PC-3 (cell line): ENCODE measurements at regions not wholly inside any gene's neighbourhood (a gene's known extent, or its start where the extent isn't known, plus 50 kb on each side); places are given as distances from the start of the nearest gene placed in this dataset.

Experiments used
- CTCF ChIP-seq: fragments of 300-600 bp; sonication (generic); conservative IDR thresholded peaks from 2 replicates; pipeline ENCODE4 v1.5.1; 2017; ENCODE audit warnings: antibody characterized with exemption, low read depth, mild to moderate bottlenecking, low read length
- EZH2 ChIP-seq: fragments of 300-600 bp; sonication (generic); IDR thresholded peaks from one replicate; pipeline ENCODE4 v1.6.1; 2017; ENCODE audit warnings: antibody characterized with exemption, mild to moderate bottlenecking, low read length; ENCODE audit not compliant: unreplicated experiment
- EZH2phosphoT487 ChIP-seq: fragments of 300-600 bp; sonication (generic); IDR thresholded peaks from 2 replicates; pipeline ENCODE4 v1.6.1; 2018; ENCODE audit warnings: mild to moderate bottlenecking, antibody characterized with exemption, low read length, borderline replicate concordance

- no peak for TF ChIP-seq CTCF
- no peak for TF ChIP-seq EZH2phosphoT487
- TF ChIP-seq EZH2: no peak
Measured at GRCh38 chr2:64262071-64262470, 117.9 kb upstream of the PELI1 start.
